T-helper 9 cell (primary cell): ENCODE measurements at regions not wholly inside any gene's neighbourhood (a gene's known extent, or its start where the extent isn't known, plus 50 kb on each side); places are given as distances from the start of the nearest gene placed in this dataset.
"Not testable (repeated sequence)": the region's sequence is repeated elsewhere in the genome, so short reads cannot be mapped to it uniquely, and the experiment has no call there.

ENCODE experiments used
- DNase-seq: peaks from one replicate; pipeline ENCODE4 v3.0.0-alpha.2; 2020

DNA sequence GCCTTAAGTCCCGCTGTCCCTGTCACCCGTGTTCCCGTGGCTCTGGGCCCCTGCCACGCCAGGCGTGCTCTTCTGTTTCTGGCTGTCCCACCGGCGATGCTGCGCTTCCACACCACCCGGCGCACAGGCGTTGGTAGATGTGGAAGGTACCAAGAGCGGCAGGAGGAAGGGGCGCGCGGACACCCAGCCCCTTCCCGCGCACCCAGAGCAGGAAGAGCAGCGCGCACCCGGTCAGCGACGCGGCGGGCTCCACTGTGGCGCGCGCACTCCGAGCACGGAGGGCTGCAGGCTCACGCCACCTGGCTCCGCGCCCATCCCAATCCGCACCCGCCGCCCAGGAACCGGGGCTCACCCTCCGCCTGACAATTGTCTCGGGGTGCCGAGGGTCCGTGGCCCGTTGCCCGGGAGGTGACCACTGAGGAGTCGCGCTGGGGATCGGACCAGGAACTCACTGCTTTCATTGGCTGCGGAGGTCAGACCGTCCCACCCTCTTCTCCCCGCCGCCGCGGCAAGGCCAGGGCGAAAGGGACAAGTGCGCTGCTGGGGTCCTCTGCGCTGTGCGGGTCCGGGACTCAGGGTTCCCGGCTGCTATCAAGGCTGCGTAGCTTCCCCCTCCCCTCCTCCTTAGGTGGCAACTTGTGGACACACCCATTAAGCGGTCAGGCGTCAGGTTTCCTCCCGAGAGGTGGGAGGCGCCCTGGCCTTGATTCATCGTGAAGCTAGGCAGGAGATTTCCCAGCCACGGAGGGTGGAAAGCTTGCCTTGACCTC is 121.6 kb upstream of the ZNF92 start:
- DNase-seq = peak; percentile 27

GRCh38 chr7:65250697-65251395 is 122.8 kb upstream of the ZNF92 start:
- DNase-seq = no peak

- DNase-seq = no peak
These were observed 123.4 kb upstream of the ZNF92 start for GRCh38 chr7:65250216-65250615.

DNA sequence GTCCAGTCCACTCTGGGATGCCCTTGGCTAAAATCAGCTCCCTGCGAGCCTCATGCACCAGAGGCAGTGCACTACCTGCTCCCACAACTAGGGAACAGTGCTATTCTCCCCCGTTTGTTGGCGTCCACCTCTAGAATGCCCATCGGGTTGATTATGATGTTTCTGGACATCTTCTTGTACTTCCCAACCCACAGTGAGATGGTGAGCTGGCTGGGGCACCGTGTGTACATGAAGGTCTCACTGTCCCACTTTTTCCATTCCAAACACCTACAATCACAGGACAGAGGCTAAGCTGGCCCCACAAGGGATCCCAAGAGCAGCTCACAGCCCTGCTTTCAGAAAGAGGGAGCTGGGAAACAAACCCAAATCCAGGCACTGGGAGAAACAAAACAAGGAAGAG is 126.2 kb upstream of the ZNF92 start:
- no peak for DNase-seq

DNA sequence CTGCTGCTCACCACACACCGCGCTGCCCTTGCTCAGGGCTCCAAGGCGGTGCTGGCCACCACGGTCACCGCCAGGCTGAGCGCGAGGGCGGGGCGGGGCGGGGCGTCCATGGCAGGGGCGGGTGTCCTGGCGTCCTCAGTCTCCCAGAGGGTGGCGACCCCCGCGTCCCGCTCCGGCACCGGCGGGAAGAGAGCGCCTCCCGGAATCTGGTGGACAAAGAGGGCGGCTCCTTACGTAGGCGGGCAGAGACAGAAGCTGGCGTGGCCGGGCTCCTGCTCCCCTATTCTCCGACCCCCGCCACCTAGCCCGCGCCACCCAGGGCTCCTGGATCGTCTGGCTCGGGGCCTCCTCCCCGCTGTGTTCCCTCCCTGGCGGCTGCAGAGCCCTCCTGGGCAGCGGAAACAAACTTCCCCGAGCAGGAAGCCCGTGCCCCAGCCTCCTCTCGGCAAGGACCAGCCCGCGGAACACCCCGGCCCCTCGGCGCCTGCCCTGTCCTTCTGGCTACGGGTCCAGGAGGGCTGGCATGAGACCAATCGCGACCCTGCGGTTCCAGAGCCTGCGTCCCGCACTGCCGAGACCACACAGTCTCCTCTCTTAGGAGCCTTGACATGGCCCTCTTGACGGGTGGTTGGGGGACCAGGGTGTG is 133.8 kb upstream of the ZNF92 start:
- no peak for DNase-seq

DNA sequence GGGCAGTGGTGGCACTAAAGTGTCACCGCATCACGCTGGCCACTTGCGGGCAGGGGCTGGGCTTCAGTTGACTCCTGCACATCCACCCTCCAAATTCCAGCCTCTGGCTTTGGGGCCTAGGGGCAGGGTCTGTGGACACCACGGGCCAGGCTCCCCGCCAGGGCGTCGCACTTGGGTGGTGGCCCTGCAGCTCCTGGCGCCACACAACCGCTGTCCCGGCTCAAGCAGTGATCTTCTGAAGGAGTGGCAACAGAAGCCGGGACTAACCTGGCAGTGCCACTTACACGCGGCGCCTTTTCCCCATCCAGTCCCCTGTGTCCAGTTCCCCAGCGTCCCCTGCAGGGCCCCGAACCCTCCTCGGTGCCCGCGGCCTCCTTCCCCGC is 134.3 kb upstream of the ZNF92 start:
- DNase-seq = no peak

GRCh38 chr7:65238785-65239184 is 134.9 kb upstream of the ZNF92 start:
- no peak for DNase-seq

DNA sequence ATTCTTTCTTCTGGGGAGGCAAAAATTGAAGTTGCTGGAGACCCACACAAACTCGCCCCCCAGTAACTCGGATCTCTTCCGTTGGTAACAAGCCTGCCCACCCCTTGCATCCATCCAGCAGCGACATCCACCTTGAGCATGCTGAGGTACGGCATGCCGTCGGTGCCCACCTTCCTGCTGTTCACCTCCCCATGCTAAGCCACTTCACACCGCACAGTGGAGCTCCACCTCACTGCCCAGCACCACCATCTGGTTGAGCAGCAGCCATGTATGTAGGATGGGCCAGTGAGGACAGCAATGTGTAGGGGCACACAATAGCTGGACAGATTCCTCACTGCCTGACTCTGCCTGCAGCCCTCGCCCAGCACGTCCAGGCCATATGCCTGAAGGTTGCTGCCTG is 138.1 kb upstream of the ZNF92 start:
- no peak for DNase-seq

DNA sequence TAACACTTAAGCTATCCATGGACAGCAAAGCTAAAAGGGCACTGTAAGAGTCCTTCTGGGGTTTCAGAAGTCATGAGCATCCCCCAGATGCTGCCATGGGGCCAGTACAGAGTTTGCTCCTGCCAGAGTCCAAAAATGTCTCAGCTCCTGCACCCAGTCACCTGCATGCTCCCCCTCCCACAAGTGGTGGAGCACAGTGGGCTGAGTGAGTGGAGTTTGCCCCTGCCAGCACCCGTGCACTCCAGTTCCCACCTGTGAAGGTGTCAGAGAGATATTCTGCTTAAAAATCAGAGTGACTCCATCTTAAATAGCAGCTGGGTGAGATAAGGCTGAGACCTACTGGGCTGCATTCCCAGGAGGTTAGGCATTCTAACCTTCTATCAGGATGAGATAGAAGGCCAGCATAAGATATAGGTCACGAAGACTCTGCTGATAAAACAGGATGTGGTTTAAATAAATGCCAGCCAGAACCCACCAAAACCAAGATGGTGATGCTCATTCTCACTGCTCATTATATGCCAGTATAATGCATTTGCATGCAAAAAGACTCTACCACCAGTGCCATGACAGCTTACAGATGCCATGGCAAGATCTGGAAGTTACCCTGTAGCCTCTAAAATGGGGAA is 140.1 kb upstream of the ZNF92 start:
- no peak for DNase-seq

- DNase-seq = no peak
These were observed 143.4 kb upstream of the ZNF92 start for GRCh38 chr7:65230231-65230630.

GRCh38 chr7:65225422-65226006 is 148.1 kb upstream of the ZNF92 start:
- DNase-seq = no peak

GRCh38 chr7:65222655-65223054 is 151.0 kb upstream of the ZNF92 start:
- DNase-seq = no peak

- DNase-seq = no peak
These were observed 152.0 kb upstream of the ZNF92 start for GRCh38 chr7:65221683-65222082.

- no peak for DNase-seq
These were observed 154.0 kb upstream of the ZNF92 start for GRCh38 chr7:65219623-65220022.

- peak; percentile 51 for DNase-seq
These were observed 157.2 kb upstream of the ZNF92 start for GRCh38 chr7:65216469-65216868.

GRCh38 chr7:65213260-65213659 is 160.4 kb upstream of the ZNF92 start:
- not testable (repeated sequence) for DNase-seq

- DNase-seq = not testable (repeated sequence)
These were observed 174.4 kb upstream of the ZNF92 start for GRCh38 chr7:65199221-65199620.

- not testable (repeated sequence) for DNase-seq
These were observed 180.2 kb upstream of the ZNF92 start for GRCh38 chr7:65193334-65194058.

DNA sequence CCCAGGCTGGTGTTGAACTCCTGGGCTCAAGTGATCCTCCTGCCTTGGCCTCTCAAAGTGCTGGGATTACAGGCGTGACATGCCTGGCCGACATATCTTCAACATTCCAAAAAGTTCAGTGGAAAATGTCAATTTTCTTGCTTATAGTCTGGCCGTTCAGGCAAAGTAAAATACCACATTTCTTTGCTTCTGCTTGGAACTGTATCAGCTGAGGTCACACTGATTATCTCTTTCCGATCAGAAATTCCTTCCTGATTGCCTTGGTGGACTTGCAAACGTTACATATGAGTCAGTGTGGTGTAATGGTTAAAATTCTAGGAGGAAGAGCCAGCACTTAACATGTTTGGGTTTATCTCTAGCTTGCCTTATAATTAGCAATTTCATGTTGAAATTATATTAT is 170.6 kb upstream of the ERV3-1 start:
- not testable (repeated sequence) for DNase-seq

DNA sequence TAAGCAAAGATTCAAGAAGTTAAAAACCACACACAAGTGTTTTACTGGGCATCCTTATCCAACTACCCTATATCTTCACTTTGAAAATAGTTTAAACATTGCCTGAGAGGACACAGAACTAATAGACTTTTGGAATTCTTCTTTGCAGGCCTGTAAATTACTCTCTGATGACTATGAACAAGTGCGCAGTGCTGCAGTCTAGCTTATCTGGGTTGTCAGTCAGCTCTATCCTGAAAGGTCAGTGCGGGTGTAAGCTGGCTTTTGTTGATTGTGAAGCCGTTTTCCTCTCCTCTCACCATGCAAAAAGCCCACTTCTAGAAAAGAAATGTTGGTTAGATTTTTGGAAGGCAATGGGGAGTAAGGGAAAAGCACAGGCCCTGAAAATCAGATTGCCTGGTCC is 143.6 kb upstream of the ERV3-1 start:
- not testable (repeated sequence) for DNase-seq

GRCh38 chr7:65146118-65146914 is 139.8 kb upstream of the ERV3-1 start:
- DNase-seq = not testable (repeated sequence)
